HG02884 (cell line): ENCODE measurements at regions not wholly inside any gene's neighbourhood (a gene's known extent, or its start where the extent isn't known, plus 50 kb on each side); places are given as distances from the start of the nearest gene placed in this dataset.

ENCODE experiments used
- ATAC-seq: cut with Tn5 transposase; IDR thresholded peaks from one replicate; pipeline ENCODE4 v1.9.1; 2021; ENCODE audit warnings: mild to moderate bottlenecking, moderate library complexity; ENCODE audit not compliant: unreplicated experiment

DNA sequence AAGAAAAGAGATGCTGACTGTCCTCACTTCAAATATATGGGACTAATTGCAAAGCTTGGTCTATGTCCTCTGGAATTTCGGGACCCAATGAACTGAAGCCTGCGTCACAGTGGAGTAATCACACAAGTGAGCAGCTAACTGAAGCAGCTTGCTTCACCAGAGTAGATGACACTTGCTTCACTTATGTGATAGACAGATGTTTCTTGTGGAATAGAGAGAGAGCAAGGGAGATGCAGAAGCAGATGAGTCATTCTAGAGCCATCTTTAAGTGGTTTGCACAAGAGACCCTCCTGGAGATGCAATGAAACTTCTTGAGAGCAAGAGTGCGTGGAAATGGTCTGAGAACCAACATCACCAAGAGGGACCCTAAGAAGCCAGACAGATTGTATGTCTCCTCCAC, 1537.1 kb upstream of the FLRT2 start:
- no peak for ATAC-seq

GRCh38 chr14:83993545-83993944, 1536.4 kb upstream of the FLRT2 start:
- no peak for ATAC-seq

DNA sequence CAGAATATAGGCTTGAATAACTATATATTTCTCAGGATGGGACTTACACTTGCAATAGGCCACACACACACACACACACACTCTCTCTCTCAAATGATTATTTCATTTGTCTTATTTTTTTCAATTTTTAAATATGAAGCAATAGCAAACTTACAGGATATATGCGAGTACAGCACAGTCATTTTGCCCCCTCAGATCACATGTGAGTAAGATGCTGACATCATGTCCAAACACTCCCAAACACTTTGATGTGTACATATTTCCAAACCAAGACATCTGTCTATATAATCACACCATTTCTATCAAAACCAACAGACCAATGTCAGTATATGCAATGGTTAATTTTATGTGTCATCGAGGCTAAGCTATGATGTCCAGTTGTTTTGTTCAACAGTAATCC, 1535.9 kb upstream of the FLRT2 start:
- ATAC-seq = no peak

GRCh38 chr14:84001023-84001422, 1528.9 kb upstream of the FLRT2 start:
- no peak for ATAC-seq

GRCh38 chr14:84003346-84003745, 1526.6 kb upstream of the FLRT2 start:
- ATAC-seq = no peak

DNA sequence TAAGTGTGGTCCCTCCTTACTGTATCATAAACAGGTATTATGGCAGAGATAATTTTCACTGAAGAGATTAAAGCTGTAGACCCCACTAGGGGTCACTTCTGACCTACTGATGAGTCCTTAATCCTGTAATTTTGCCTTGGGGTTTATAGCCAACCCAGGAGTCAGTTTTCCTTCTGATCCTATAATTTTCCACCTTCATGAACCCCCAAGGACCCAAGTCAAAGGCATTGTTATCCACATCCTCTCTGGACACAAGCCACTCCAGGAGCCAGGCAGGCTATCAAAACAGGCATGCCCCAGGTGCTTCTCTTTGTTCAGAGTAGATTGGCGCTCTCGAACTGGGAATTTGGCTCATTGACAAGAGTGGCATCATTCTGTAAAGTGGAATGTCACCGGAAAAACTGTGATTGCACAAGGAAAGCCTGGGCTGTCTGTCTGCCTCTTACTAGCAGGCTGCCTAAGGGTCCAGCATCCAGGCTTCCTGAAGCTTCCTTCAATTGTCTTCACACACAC, 1523.2 kb upstream of the FLRT2 start:
- ATAC-seq = no peak

GRCh38 chr14:84013424-84013823, 1516.5 kb upstream of the FLRT2 start:
- no peak for ATAC-seq

DNA sequence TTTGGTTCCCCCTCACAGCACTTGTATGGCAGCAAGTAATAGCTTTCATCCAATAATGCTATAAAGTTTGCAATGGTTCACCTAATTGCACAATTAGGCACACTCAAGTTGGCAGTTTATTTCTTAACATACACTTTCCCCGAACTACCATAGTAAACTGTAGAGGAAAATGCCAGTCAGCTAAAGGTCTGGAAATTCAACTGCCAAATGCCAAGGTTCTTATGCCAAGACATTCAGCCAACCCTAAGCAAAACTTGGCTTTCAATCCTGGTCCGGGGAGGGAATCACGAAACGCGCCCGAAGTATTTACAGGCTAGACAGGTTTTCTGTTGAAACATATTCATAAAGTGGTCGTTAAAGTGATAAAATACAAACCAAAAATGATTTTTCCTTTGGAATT, 1512.4 kb upstream of the FLRT2 start:
- ATAC-seq = no peak

- ATAC-seq = no peak
Observed at GRCh38 chr14:84021433-84021832, 1508.5 kb upstream of the FLRT2 start.

GRCh38 chr14:84024231-84024820, 1505.6 kb upstream of the FLRT2 start:
- ATAC-seq = no peak

DNA sequence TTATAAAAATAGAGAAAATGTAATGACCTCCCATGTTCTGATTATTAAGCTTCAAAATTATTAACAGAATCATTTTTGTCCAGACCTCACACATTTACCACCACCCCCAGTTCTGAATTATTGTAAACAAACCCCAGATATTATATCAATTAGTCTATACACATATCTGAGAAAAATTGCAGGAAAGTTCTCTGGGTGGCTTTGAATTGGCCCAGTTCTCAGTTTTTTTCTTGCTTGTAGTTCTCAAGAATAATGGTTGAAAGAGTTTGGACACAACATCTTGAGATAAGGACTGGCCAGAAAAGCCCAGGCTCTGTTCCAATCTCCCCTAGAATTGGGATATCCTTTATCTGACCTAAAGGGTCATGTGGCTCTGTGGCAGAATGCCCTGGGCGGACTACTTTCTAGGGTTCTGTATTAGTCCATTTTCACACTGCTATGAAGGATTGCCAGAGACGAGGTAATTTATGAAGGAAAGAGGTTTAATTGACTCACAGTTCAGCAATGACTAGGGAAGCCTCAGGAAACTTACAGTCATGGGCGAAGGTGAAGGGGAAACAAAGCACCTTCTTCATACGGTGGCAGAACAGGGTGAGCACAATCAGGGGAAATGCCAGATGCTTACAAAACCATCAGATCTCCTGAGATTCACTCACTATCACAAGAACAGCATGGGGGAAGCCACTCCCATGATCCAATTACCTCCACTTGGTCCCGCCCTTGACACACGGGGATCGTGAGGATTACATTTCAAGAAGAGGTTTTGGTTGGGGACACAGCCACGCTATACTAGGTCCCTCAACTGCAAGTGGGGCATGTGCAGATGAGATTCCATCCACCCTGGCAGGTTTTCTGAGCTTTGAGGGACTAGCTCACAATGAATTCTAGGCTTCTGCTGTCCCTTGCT, 1504.6 kb upstream of the FLRT2 start:
- ATAC-seq = no peak

GRCh38 chr14:84027351-84027750, 1502.6 kb upstream of the FLRT2 start:
- ATAC-seq = no peak

- no peak for ATAC-seq
Observed at GRCh38 chr14:84028080-84028604, 1501.8 kb upstream of the FLRT2 start.

DNA sequence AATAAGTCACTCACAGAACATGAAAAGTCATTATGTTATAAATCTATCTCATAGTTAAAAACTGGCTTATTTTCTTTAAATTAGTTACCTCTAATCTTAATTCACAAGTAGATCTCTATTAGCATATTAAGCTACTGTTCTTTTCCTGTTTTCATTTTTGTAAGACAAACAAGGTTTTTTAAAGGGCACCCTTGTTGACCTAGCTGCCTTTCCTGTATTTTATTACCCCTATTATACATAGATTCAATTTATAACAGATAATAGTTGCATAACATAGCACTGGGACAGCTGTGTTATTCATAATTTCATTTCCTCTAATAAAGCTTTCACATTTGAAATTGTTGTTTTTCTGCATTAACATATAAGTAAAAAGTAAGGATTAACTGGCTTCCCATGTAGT, 1500.7 kb upstream of the FLRT2 start:
- ATAC-seq = no peak

GRCh38 chr14:84029720-84030119, 1500.2 kb upstream of the FLRT2 start:
- no peak for ATAC-seq

DNA sequence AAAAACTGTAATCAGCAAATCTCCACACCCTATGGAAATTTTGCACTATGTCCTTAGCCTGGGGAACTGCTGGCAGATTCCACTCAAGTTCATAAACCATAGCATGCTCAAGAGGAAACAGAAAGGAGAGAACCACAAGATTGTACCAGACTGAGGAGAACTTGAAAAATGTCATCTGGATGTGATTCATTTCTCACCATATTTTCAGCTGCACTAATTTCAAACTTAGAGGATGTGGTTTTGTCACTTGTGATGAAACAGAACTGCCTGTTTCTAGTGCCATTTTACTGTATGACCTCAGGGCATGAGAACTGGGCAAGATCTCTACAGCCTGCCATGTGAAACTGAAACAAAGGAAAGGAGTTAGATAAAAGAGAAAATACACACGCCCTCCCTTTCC, 1493.1 kb upstream of the FLRT2 start:
- ATAC-seq = no peak

DNA sequence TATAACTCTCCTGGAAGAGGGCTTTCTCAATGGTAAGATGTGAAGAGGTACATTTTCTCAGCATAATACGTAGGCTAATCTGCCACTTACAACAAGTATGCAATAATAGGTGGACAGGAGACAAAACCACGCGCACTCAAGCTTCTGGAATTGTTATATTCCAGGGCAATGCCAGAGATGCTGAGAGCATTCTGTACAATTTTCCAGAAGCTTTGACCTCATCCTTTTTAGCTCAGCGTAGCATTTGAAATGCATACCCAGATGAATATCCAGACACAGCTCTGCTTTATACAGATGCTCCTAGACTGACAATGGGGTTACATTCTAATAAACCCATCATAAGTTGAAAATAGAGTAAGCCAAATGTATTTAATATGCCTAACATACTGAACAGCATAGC, 1492.4 kb upstream of the FLRT2 start:
- ATAC-seq = no peak

- ATAC-seq = no peak
Observed at GRCh38 chr14:84040101-84040500, 1489.8 kb upstream of the FLRT2 start.

GRCh38 chr14:84041421-84041820, 1488.5 kb upstream of the FLRT2 start:
- ATAC-seq = no peak

GRCh38 chr14:84042992-84043391, 1487.0 kb upstream of the FLRT2 start:
- ATAC-seq = no peak

DNA sequence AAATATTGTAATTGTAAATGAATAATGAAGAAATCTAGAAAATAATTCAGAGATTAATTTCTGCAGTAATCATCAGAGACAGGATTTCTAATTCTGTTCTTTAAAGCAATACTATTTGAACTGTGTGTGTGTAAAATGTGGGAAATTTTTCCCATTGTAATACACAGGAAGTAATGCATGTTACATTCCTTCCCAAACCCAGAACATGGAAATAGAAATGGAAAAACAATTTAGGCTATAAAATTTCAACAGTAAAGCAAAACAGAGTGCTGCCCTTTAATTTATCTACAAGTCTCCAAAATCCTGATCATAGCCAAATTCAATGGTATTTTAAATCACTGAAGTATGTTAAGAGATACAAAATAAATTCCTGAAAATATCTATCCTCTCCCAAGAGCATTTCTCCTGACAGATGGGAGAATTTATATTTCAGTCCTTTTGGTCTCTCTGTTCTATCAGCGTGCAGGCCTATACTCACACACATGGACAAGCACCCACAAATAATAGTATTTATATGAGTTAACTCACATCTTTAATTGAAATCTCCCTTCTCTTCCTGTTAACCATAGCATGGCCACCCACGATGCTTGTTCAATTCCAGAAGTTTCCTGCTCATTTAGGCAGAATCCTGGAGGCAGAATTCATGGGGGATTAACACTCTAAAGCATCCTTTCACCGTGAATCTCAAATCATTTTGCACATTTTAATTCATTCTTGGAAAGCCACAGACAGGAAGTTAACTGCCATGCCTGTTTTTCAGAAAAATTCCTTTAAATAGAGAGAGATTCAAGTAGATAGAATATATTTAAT, 1465.4 kb upstream of the FLRT2 start:
- ATAC-seq = no peak
